ENCODE measurements at regions not wholly inside any gene's neighbourhood (a gene's known extent, or its start where the extent isn't known, plus 50 kb on each side); places are given as distances from the start of the nearest gene placed in this dataset.

- no peak for DNase-seq (ENCODE audit: low read depth)
- TF ChIP-seq, protein P1, sequence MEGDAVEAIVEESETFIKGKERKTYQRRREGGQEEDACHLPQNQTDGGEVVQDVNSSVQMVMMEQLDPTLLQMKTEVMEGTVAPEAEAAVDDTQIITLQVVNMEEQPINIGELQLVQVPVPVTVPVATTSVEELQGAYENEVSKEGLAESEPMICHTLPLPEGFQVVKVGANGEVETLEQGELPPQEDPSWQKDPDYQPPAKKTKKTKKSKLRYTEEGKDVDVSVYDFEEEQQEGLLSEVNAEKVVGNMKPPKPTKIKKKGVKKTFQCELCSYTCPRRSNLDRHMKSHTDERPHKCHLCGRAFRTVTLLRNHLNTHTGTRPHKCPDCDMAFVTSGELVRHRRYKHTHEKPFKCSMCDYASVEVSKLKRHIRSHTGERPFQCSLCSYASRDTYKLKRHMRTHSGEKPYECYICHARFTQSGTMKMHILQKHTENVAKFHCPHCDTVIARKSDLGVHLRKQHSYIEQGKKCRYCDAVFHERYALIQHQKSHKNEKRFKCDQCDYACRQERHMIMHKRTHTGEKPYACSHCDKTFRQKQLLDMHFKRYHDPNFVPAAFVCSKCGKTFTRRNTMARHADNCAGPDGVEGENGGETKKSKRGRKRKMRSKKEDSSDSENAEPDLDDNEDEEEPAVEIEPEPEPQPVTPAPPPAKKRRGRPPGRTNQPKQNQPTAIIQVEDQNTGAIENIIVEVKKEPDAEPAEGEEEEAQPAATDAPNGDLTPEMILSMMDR (IDR thresholded peaks at IDR 0.05; ENCODE audit: insufficient read depth, low read length, poor library complexity, severe bottlenecking), result no peak
- Histone ChIP-seq H3K4me3 (ENCODE audit: low read depth, low read length) (no peak overlapping the region), H3K36me3 (ENCODE audit: control insufficient read depth, insufficient read depth, low read length) (no peaks in the 10 kb centered on the region), H3K27me3 (ENCODE audit: control insufficient read depth, insufficient read depth, low read length) (no peaks in the 10 kb centered on the region)
These were observed 506.8 kb downstream of the DNAJB9 start for GRCh38 chr7:109076396-109076972.

DNA sequence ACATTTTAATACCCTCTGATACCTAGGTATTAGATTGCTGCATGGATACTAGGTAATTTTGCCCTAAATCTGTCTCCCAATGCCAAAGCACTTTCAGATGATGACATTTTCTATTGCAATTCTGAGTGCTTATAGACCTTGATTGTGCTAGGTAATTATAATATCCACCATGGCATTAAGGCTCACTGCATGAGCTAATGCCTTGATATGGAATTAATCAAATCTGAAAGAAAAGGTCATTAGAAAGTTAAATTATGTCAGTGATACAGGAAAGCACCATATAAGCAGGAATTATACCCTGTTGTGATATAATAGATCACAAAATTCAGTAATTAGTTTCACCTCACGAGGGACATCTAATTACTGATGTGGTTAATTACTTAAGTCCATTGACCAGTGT, 521.4 kb downstream of the DNAJB9 start:
- Histone ChIP-seq H3K36me3 (ENCODE audit: control insufficient read depth, insufficient read depth, low read length) (no peaks in the 10 kb centered on the region), H3K27me3 (ENCODE audit: control insufficient read depth, insufficient read depth, low read length) (no peaks in the 10 kb centered on the region), H3K4me3 (ENCODE audit: low read depth, low read length) (no peak overlapping the region)
- no peak for DNase-seq (ENCODE audit: low read depth)
- TF ChIP-seq, protein P1 (IDR thresholded peaks at IDR 0.05; ENCODE audit: insufficient read depth, low read length, poor library complexity, severe bottlenecking), result no peak

DNA sequence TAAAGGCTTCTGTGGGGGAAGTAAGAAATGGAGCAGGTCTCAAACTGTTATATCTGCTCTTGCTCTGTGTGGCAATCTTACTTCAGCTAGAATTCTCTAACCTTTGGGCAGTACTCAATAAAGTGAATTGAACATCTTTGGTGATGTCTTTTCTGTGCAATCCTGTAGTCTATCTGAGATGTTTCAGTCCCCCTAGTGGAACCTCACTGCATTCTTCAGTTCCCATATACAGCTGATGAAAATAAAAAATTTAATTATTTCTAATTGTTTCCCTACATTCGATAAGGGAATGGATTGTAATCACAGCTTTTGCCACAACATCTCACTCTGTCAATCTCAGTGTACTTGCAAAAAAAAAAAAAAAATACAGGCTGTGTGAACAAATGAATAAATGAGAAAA, 522.6 kb downstream of the DNAJB9 start:
- H3K36me3 ChIP-seq (ENCODE audit: control insufficient read depth, insufficient read depth, low read length), result no peaks in the 10 kb centered on the region
- no peak overlapping the region for H3K4me3 ChIP-seq (ENCODE audit: low read depth, low read length)
- H3K27me3 ChIP-seq (ENCODE audit: control insufficient read depth, insufficient read depth, low read length), result no peaks in the 10 kb centered on the region
- DNase-seq (ENCODE audit: low read depth), result no peak
- TF ChIP-seq, protein P1 (IDR thresholded peaks at IDR 0.05; ENCODE audit: insufficient read depth, low read length, poor library complexity, severe bottlenecking), result peak; percentile 11

- TF ChIP-seq, protein P1 (IDR thresholded peaks at IDR 0.05; ENCODE audit: insufficient read depth, low read length, poor library complexity, severe bottlenecking), result no peak
- no peaks in the 10 kb centered on the region for H3K36me3 ChIP-seq (ENCODE audit: control insufficient read depth, insufficient read depth, low read length)
- no peak for DNase-seq (ENCODE audit: low read depth)
- no peak overlapping the region for H3K4me3 ChIP-seq (ENCODE audit: low read depth, low read length)
- no peaks in the 10 kb centered on the region for H3K27me3 ChIP-seq (ENCODE audit: control insufficient read depth, insufficient read depth, low read length)
These were observed 531.7 kb downstream of the DNAJB9 start for GRCh38 chr7:109101332-109101731.

GRCh38 chr7:109109558-109109957, 539.9 kb downstream of the DNAJB9 start:
- TF ChIP-seq, protein P1 (IDR thresholded peaks at IDR 0.05; ENCODE audit: insufficient read depth, low read length, poor library complexity, severe bottlenecking), result no peak
- Histone ChIP-seq H3K4me3 (ENCODE audit: low read depth, low read length) (no peak overlapping the region), H3K27me3 (ENCODE audit: control insufficient read depth, insufficient read depth, low read length) (no peaks in the 10 kb centered on the region), H3K36me3 (ENCODE audit: control insufficient read depth, insufficient read depth, low read length) (no peaks in the 10 kb centered on the region)
- DNase-seq (ENCODE audit: low read depth), result no peak

GRCh38 chr7:109111086-109111485, 541.4 kb downstream of the DNAJB9 start:
- DNase-seq (ENCODE audit: low read depth), result no peak
- no peaks in the 10 kb centered on the region for H3K27me3 ChIP-seq (ENCODE audit: control insufficient read depth, insufficient read depth, low read length)
- H3K4me3 ChIP-seq (ENCODE audit: low read depth, low read length), result no peak overlapping the region
- H3K36me3 ChIP-seq (ENCODE audit: control insufficient read depth, insufficient read depth, low read length), result no peaks in the 10 kb centered on the region
- TF ChIP-seq, protein P1 (IDR thresholded peaks at IDR 0.05; ENCODE audit: insufficient read depth, low read length, poor library complexity, severe bottlenecking), result no peak
